AG04449 (cell line): ENCODE measurements at regions not wholly inside any gene's neighbourhood (a gene's known extent, or its start where the extent isn't known, plus 50 kb on each side); places are given as distances from the start of the nearest gene placed in this dataset.

ENCODE experiments used
- CTCF ChIA-PET: fragments of 350-600 bp; formaldehyde crosslinking; extraction: SDS; loops from one replicate; lab custom pipeline; 2021; ENCODE audit warnings: antibody characterized with exemption; lab: Yijun Ruan, JAX
- POLR2A ChIA-PET: fragments of 400-600, 350-600 bp; formaldehyde crosslinking; extraction: SDS; loops from one replicate; lab custom pipeline; 2020; ENCODE audit warnings: antibody characterized with exemption, inconsistent platforms; lab: Yijun Ruan, JAX
- DNase-seq: peaks from one replicate; pipeline ENCODE4 v3.0.0-alpha.2; 2010; ENCODE audit warnings: low read depth, low spot score
- H3K4me3 ChIP-seq: 2 replicates; pipeline ENCODE4 v1.5.1; 2011; ENCODE audit warnings: low read depth, mild to moderate bottlenecking, control low read depth, low read length
- CTCF ChIP-seq: IDR thresholded peaks from one replicate; pipeline ENCODE4 v1.5.1; 2011; ENCODE audit warnings: mild to moderate bottlenecking, moderate library complexity, low read length, control low read depth, inconsistent platforms; ENCODE audit not compliant: insufficient read depth; ENCODE audit errors: missing control alignments

GRCh38 chr3:7977245-7978086 lies 524.2 kb upstream of the LMCD1 start:
- no peak for DNase-seq
- POLR2A ChIA-PET: no interaction called here
- H3K4me3 ChIP-seq: no peak overlapping the region
- CTCF ChIA-PET: no interaction called here
- no peak for TF ChIP-seq CTCF

GRCh38 chr3:7978087-7978422 lies 523.6 kb upstream of the LMCD1 start:
- ChIA-PET POLR2A (no interaction called here), CTCF (no interaction called here)
- no peak overlapping the region for H3K4me3 ChIP-seq
- no peak for TF ChIP-seq CTCF
- DNase-seq: no peak

DNA sequence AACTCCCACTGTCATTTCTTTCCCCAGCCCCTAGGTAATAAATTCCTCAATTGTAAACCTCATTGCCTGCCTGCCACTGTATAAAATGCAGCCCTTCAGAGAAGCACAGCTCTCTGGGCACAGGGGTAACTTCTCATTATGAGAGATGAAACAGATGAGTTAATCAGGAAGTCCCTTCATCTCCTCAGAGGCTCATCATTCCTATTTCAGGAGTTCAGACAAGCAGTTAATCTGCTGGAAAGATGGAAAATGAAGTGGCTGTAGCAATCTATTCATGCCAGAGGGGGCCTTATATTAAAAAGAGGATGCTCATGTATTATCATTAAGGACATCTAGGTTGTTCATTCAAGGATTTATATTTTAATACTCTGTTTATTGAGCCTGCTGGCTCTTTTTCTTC lies 519.5 kb upstream of the LMCD1 start:
- ChIA-PET POLR2A (no interaction called here), CTCF (no interaction called here)
- no peak for DNase-seq
- TF ChIP-seq CTCF: no peak
- H3K4me3 ChIP-seq: no peak overlapping the region

DNA sequence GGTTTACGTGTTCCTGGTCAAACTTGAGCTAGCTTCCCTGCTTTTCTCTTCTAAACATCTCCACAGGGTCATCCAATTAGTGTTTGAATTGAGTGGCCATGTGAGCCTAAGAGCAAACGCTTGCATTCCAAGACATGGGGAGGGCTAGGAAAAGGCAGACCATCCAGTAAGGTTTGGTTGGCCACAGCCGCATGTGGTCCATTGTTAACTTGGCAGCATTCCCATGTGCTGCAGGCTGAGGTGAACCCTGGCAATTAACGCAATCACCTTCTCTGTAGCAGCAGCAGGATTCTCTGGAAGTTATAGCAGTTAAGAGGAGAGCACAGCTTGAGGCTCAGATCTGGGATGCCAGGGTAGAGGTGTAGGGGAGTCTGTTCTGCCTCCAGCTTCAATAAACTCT lies 502.2 kb upstream of the LMCD1 start:
- POLR2A ChIA-PET: no interaction called here
- CTCF ChIA-PET: no interaction called here
- TF ChIP-seq CTCF: no peak
- no peak overlapping the region for H3K4me3 ChIP-seq
- DNase-seq: no peak

DNA sequence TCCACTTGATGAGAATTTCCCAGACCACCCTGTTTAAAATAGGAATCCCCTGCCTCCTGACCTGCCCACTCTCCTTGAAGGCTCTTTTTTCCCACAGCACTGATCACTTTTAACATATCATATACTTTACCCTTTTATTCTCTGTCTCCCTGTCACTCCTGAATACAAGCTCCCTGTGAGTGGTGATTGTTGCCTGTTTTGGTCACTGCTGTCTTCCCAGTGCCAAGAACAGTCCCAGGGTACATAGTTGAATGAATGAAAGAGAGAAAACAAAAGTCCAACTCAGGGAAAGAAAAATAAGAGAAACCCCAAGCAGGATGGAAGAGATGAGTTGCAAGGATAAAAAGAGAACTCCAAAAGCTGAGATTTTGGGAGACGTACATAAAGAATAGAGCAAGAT lies 500.3 kb upstream of the LMCD1 start:
- ChIA-PET POLR2A (no interaction called here), CTCF (no interaction called here)
- H3K4me3 ChIP-seq: no peak overlapping the region
- no peak for TF ChIP-seq CTCF
- DNase-seq: no peak

DNA sequence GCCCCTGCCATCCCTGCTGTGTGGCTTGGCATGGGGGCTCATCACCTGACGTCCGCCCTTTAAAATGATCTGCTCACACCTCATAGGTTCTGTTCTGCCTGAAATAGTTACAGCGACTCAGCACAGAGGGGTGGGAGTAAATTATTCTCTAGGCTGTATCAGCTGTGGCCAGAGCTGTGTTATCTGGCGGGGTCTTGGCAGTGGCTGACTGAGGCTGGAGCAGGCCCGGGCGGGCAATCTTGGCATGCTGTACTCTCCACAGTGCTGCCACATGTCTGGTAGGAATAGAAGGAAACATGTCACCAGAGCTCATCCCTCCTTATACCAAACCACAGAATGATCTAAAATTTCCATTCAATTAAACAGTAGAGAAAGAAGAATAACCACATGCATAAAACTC lies 499.9 kb upstream of the LMCD1 start:
- no peak for TF ChIP-seq CTCF
- ChIA-PET CTCF (no interaction called here), POLR2A (no interaction called here)
- no peak overlapping the region for H3K4me3 ChIP-seq
- DNase-seq: no peak
